ENCODE measurements at regions not wholly inside any gene's neighbourhood (a gene's known extent, or its start where the extent isn't known, plus 50 kb on each side); places are given as distances from the start of the nearest gene placed in this dataset.

GRCh38 chr17:69744512-69745070 lies 330.1 kb downstream of the MAP2K6 start:
- Mint-ChIP-seq H3K27me3 (ENCODE audit: low read depth) (no peaks in the 10 kb centered on the region), H3K27ac (no peak overlapping the region), H3K36me3 (ENCODE audit: low read depth) (peaks cover 13% of the 10 kb centered on the region), H3K9me3 (peaks cover 39% of the 10 kb centered on the region), H3K4me3 (no peak overlapping the region), H3K4me1 (ENCODE audit: low read depth) (no peaks in the 10 kb centered on the region)

- Mint-ChIP-seq H3K27ac (no peak overlapping the region), H3K9me3 (peaks cover 28% of the 10 kb centered on the region), H3K27me3 (ENCODE audit: low read depth) (no peaks in the 10 kb centered on the region), H3K4me3 (no peak overlapping the region), H3K36me3 (ENCODE audit: low read depth) (no peaks in the 10 kb centered on the region), H3K4me1 (ENCODE audit: low read depth) (no peaks in the 10 kb centered on the region)
Measured at GRCh38 chr17:69749911-69750310, 325.1 kb upstream of the KCNJ16 start.

- Mint-ChIP-seq H3K4me3 (no peak overlapping the region), H3K9me3 (peaks cover 7% of the 10 kb centered on the region), H3K27ac (no peak overlapping the region), H3K4me1 (ENCODE audit: low read depth) (peaks cover 8% of the 10 kb centered on the region), H3K27me3 (ENCODE audit: low read depth) (no peaks in the 10 kb centered on the region), H3K36me3 (ENCODE audit: low read depth) (no peaks in the 10 kb centered on the region)
Measured at GRCh38 chr17:69757688-69758430, 317.2 kb upstream of the KCNJ16 start.

GRCh38 chr17:69760562-69760961 lies 314.5 kb upstream of the KCNJ16 start:
- Mint-ChIP-seq H3K27ac (no peak overlapping the region), H3K27me3 (ENCODE audit: low read depth) (no peaks in the 10 kb centered on the region), H3K4me1 (ENCODE audit: low read depth) (peaks cover 8% of the 10 kb centered on the region), H3K9me3 (peaks cover 7% of the 10 kb centered on the region), H3K36me3 (ENCODE audit: low read depth) (no peaks in the 10 kb centered on the region), H3K4me3 (no peak overlapping the region)

DNA sequence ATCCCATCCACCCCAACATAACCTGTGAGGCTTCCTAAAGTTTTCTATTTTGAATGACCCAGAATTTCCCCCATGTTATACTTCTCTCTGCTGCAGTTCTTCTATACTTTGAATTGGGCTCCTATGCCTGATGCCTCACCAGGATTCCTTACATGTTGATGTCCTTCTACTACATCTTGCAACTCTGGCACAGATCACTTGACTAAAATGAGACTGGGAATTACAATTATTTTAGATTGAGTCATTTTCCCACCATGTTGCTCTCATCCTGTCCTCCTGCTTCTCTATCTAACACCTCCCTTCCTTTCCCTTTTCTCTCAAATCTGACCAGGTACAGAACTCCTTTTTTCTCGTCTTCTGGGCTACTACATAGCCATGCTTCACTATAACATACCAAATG lies 314.0 kb upstream of the KCNJ16 start:
- Mint-ChIP-seq H3K27ac (no peak overlapping the region), H3K27me3 (ENCODE audit: low read depth) (no peaks in the 10 kb centered on the region), H3K9me3 (peaks cover 7% of the 10 kb centered on the region), H3K4me3 (no peak overlapping the region), H3K4me1 (ENCODE audit: low read depth) (peaks cover 8% of the 10 kb centered on the region), H3K36me3 (ENCODE audit: low read depth) (no peaks in the 10 kb centered on the region)

DNA sequence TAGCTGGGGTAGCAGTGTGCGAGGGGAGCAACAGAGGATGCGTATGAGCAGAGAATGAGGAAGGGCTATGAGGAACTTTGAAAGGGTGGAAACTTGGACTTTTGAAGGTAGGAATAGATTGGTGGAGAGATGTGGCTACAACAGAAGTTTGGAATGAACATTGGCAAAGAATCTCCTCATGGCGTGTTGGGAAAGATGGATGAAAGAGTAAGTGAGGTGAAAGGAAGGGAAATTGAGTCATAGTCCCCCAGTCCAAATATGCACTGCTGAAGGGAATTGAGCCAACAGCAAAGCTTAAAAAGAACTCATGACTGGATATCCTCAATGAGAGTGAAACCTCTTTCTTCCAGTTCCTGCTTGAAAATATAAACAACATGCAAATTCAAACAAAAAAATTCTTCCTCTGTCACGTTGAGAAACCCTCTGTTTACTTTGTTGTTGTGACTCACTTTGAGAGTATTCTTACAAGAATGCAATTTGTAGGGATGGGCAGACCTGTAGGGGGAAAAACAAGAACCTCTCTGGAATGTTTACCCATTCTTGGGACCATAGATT lies 313.2 kb upstream of the KCNJ16 start:
- Mint-ChIP-seq H3K4me3 (no peak overlapping the region), H3K27me3 (ENCODE audit: low read depth) (no peaks in the 10 kb centered on the region), H3K9me3 (peaks cover 7% of the 10 kb centered on the region), H3K36me3 (ENCODE audit: low read depth) (no peaks in the 10 kb centered on the region), H3K27ac (no peak overlapping the region), H3K4me1 (ENCODE audit: low read depth) (peaks cover 8% of the 10 kb centered on the region)

- no peaks in the 10 kb centered on the region for H3K27me3 Mint-ChIP-seq (ENCODE audit: low read depth)
- peaks cover 7% of the 10 kb centered on the region for H3K9me3 Mint-ChIP-seq
- H3K4me3 Mint-ChIP-seq: no peak overlapping the region
- H3K36me3 Mint-ChIP-seq (ENCODE audit: low read depth): no peaks in the 10 kb centered on the region
- H3K4me1 Mint-ChIP-seq (ENCODE audit: low read depth): peaks cover 8% of the 10 kb centered on the region
- H3K27ac Mint-ChIP-seq: no peak overlapping the region
Measured at GRCh38 chr17:69762359-69762758, 312.7 kb upstream of the KCNJ16 start.

DNA sequence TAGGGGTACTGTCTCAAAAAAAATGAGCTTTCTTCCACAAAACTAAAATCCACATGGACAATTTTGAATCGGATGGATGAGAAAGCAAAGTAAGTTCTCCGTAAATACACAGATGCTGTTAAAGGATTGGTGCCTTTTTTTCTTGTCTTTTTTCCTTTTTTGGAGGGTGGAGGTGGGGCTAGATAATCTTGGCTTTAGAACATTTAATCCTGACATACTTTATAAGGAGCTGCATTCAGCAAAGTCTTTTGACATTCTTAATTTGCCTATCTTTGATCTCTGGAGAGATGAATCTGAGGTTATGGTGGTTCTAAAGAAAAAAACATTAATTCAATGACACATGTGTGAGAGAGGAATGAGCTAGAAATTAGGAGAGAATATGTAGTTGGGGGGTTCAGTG lies 312.3 kb upstream of the KCNJ16 start:
- H3K27me3 Mint-ChIP-seq (ENCODE audit: low read depth): no peaks in the 10 kb centered on the region
- no peak overlapping the region for H3K4me3 Mint-ChIP-seq
- peaks cover 8% of the 10 kb centered on the region for H3K4me1 Mint-ChIP-seq (ENCODE audit: low read depth)
- peaks cover 5% of the 10 kb centered on the region for H3K9me3 Mint-ChIP-seq
- H3K27ac Mint-ChIP-seq: no peak overlapping the region
- no peaks in the 10 kb centered on the region for H3K36me3 Mint-ChIP-seq (ENCODE audit: low read depth)

DNA sequence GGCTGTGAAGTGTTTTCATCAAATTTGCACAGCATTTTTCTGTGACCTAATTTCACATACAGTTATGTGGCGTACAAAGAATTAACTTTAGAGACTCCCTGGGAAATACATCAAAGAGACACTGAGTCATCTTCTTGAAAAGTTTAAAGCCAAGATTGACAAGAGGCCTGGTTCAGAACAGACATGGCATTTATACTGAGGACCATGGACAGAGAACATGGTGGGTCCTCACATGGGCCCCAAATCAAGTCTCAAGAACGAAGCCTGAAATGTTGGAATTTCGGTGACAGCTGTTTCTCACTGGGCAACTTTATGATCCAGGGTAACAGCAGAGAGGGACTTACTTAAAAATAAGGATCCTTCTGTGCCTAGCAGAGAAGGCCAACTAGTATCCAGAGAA lies 311.5 kb upstream of the KCNJ16 start:
- Mint-ChIP-seq H3K36me3 (ENCODE audit: low read depth) (no peaks in the 10 kb centered on the region), H3K9me3 (no peaks in the 10 kb centered on the region), H3K4me1 (ENCODE audit: low read depth) (peaks cover 8% of the 10 kb centered on the region), H3K4me3 (no peak overlapping the region), H3K27me3 (ENCODE audit: low read depth) (no peaks in the 10 kb centered on the region), H3K27ac (no peak overlapping the region)

- Mint-ChIP-seq H3K4me1 (ENCODE audit: low read depth) (peaks cover 8% of the 10 kb centered on the region), H3K36me3 (ENCODE audit: low read depth) (no peaks in the 10 kb centered on the region), H3K4me3 (no peak overlapping the region), H3K9me3 (no peaks in the 10 kb centered on the region), H3K27me3 (ENCODE audit: low read depth) (no peaks in the 10 kb centered on the region), H3K27ac (no peak overlapping the region)
Measured at GRCh38 chr17:69764146-69764545, 310.9 kb upstream of the KCNJ16 start.

DNA sequence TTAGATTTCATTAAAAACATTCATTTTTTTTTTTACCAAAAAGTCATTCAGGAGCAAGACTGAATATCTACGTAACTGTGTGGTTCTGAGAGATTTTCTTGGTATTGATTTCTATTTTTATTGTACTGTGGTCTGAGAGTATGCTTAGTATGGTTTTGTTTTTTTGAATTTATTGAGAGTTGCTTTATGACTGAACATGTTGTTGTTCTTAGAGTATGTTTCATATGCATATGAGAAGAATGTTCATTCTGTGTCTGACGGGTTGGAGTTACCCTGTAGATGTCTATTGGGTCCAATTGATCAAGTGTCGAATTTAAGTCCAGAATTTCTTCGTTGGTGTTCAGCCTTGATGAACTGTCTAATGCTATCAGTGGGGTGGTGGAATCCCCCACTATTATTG lies 306.0 kb upstream of the KCNJ16 start:
- Mint-ChIP-seq H3K4me3 (no peak overlapping the region), H3K27me3 (ENCODE audit: low read depth) (no peaks in the 10 kb centered on the region), H3K9me3 (peaks cover 9% of the 10 kb centered on the region), H3K27ac (no peak overlapping the region), H3K36me3 (ENCODE audit: low read depth) (no peaks in the 10 kb centered on the region), H3K4me1 (ENCODE audit: low read depth) (no peaks in the 10 kb centered on the region)

- no peak overlapping the region for H3K27ac Mint-ChIP-seq
- no peaks in the 10 kb centered on the region for H3K4me1 Mint-ChIP-seq (ENCODE audit: low read depth)
- no peaks in the 10 kb centered on the region for H3K27me3 Mint-ChIP-seq (ENCODE audit: low read depth)
- peaks cover 12% of the 10 kb centered on the region for H3K9me3 Mint-ChIP-seq
- no peak overlapping the region for H3K4me3 Mint-ChIP-seq
- no peaks in the 10 kb centered on the region for H3K36me3 Mint-ChIP-seq (ENCODE audit: low read depth)
Measured at GRCh38 chr17:69773081-69773480, 301.9 kb upstream of the KCNJ16 start.

DNA sequence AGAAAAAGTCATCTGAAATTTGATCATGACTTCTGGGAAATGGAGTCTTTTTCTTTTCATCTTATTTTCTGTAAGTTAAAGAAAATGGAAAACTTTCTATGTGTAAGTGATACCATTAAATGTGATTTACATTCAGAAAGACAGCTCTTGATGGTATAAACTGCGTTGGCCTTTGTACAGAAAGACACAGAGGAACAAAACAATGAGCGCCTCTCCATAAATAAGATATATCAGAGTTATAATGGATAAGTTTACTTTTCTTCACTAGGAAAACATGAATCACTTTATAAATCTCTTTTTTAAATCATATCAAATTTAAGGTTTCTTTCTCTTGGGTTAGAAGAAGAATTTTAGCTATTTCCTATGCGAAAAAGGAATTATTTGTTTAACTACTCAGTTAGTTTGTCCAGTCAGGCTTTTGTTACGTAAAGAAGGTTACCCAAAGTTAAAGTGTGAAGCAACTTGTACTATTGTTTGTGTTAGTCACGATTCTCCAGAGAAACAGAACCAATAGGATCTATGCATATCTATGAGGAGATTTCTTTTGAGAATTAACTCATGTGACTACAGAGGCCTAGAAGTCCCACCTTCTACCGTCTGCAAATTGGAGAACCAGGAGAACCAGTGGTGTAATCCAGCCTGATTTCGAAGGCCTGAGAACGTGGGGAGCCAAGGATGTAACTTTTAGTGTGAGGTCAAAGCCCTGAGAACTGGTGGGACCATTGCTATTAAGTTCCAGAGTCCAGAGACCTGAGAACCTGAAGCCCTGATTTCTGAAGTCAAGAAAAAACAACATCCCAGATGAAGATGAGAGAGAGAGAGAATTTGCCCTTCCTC lies 295.4 kb upstream of the KCNJ16 start:
- no peak overlapping the region for H3K27ac Mint-ChIP-seq
- H3K9me3 Mint-ChIP-seq: peaks cover 13% of the 10 kb centered on the region
- no peak overlapping the region for H3K4me3 Mint-ChIP-seq
- H3K4me1 Mint-ChIP-seq (ENCODE audit: low read depth): no peaks in the 10 kb centered on the region
- no peaks in the 10 kb centered on the region for H3K27me3 Mint-ChIP-seq (ENCODE audit: low read depth)
- H3K36me3 Mint-ChIP-seq (ENCODE audit: low read depth): no peaks in the 10 kb centered on the region

GRCh38 chr17:69783865-69784264 lies 291.2 kb upstream of the KCNJ16 start:
- Mint-ChIP-seq H3K4me1 (ENCODE audit: low read depth) (no peaks in the 10 kb centered on the region), H3K9me3 (peaks cover 14% of the 10 kb centered on the region), H3K36me3 (ENCODE audit: low read depth) (no peaks in the 10 kb centered on the region), H3K4me3 (no peak overlapping the region), H3K27me3 (ENCODE audit: low read depth) (no peaks in the 10 kb centered on the region), H3K27ac (no peak overlapping the region)

GRCh38 chr17:69788957-69789356 lies 286.1 kb upstream of the KCNJ16 start:
- Mint-ChIP-seq H3K27ac (no peak overlapping the region), H3K9me3 (peaks cover 7% of the 10 kb centered on the region), H3K4me1 (ENCODE audit: low read depth) (no peaks in the 10 kb centered on the region), H3K4me3 (no peak overlapping the region), H3K27me3 (ENCODE audit: low read depth) (no peaks in the 10 kb centered on the region), H3K36me3 (ENCODE audit: low read depth) (peaks cover 1% of the 10 kb centered on the region)

All from T-helper 1 cell treated with Interleukin-12 subunit alpha and Interleukin-12 subunit beta and Interleukin-4 antibody, amounts not matched to agents 30 μg/mL and 1 μg/mL, for 36 hours (primary cell).